22Rv1 (cell line): ENCODE measurements at regions not wholly inside any gene's neighbourhood (a gene's known extent, or its start where the extent isn't known, plus 50 kb on each side); places are given as distances from the start of the nearest gene placed in this dataset.
"Not testable (repeated sequence)": the region's sequence is repeated elsewhere in the genome, so short reads cannot be mapped to it uniquely, and the experiment has no call there.

Source experiments
- H3K27ac ChIP-seq: fragments of 450-650 bp; 2 replicates; pipeline ENCODE4 v1.5.1; 2017
- CTCF ChIP-seq: fragments of 450-650 bp; IDR thresholded peaks from 2 replicates; pipeline ENCODE4 v1.5.1; 2017; ENCODE audit warnings: mild to moderate bottlenecking
- ZFX ChIP-seq: fragments of 450-650 bp; IDR thresholded peaks from 2 replicates; pipeline ENCODE4 v1.6.1; 2017; ENCODE audit warnings: antibody characterized with exemption, borderline replicate concordance

- H3K27ac ChIP-seq, result no peak overlapping the region
- TF ChIP-seq CTCF (no peak), ZFX (no peak)
These were observed 107.2 kb upstream of the ECI2 start for GRCh38 chr6:4242601-4243000.

GRCh38 chr6:4240148-4240547 lies 104.8 kb upstream of the ECI2 start:
- TF ChIP-seq ZFX (no peak), CTCF (no peak)
- no peak overlapping the region for H3K27ac ChIP-seq

- TF ChIP-seq CTCF, result peak; percentile 10; the same call in 1 of the 2 replicates
- TF ChIP-seq ZFX, result no peak
- no peak overlapping the region for H3K27ac ChIP-seq
These were observed 89.9 kb upstream of the ECI2 start for GRCh38 chr6:4225161-4225872.

- no peak overlapping the region for H3K27ac ChIP-seq
- TF ChIP-seq CTCF, result no peak
- no peak for TF ChIP-seq ZFX
These were observed 88.9 kb upstream of the ECI2 start for GRCh38 chr6:4224067-4224978.

GRCh38 chr6:4220558-4220957 lies 85.2 kb upstream of the ECI2 start:
- TF ChIP-seq CTCF (no peak), ZFX (no peak)
- H3K27ac ChIP-seq, result no peak overlapping the region

GRCh38 chr6:4218619-4219317 lies 83.4 kb upstream of the ECI2 start:
- not testable (repeated sequence) for H3K27ac ChIP-seq

- no peak for TF ChIP-seq CTCF
- H3K27ac ChIP-seq, result no peak overlapping the region
These were observed 77.2 kb upstream of the ECI2 start for GRCh38 chr6:4212588-4212987.
